Activated CD4-positive, alpha-beta T cell treated with anti-CD3 and anti-CD28 coated beads for 4 hours (primary cell): ENCODE measurements at regions not wholly inside any gene's neighbourhood (a gene's known extent, or its start where the extent isn't known, plus 50 kb on each side); places are given as distances from the start of the nearest gene placed in this dataset.

ENCODE experiments used
- DNase-seq, 2 donors: peaks; one replicate each; pipeline ENCODE4 v3.0.0-alpha.2; 2020

DNA sequence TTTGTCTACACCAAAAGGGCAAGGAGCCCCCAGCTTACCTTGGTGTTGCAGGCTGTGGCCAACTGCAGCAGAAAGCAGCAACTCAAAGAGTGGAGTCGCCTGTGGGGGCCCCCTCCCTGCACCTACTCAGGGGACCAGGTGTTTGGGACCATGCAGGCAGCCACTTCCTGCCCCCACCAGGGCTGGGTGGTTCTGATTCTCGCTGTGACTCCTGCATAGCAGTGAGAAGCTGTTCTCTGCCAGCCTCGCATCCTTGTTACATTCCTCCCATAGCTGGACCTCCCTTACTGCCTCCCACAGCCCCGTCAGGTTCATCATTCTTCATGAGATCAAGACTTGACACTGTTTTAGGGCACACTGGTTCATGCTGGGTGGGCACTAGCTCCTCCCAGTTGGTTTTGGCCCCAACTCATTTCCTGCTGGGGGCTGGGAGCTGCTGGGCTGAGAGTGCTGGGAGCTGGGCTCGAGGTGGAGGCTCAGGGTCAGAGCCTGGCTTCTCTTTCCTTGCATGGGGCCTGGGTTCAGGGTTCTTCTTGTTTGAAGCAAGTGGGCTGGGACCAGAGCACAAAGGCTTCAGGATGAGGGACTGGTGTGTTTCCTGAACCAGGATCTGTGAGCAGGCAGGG lies 146.9 kb upstream of the C1orf174 start:
- DNase-seq = no peak

DNA sequence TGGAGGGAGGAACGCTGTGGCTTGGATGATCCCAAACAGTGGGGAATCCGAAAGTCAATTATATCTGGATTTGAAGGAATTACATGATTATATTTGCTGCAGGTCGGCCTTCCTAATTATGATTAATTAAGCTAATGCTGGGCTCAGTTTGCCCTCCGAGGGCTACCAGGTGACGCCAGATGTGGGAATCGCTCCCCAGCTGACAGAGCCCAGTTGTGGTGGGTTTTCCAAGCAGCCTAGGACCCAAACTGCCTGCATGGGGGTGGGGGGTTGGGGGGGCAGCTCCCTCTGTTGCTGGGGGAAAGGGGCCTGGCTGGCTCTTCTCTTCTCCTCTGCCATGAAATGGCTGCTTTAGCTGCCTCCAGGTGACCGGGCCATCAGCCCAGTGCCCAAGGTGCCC lies 147.6 kb upstream of the C1orf174 start:
- no peak for DNase-seq

DNA sequence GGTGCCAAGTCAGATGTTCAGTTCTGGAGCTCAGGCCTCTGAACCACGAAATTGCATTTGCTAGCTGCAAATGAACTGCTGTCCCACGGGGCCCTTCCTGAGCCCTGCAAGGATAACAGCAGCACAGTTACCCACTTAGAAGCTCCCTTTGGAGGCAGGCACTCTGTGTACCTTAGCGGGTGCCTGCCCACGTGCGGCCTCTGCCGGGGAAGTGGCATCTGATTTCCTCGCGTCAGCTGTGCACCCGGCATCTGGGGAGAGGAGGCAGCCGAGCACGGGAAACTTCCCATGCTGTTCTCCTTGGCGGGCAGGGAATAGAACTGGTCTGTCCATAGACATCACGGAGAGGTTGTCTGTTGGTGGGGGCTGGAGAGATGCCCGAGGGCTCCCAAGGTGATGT lies 148.0 kb upstream of the C1orf174 start:
- DNase-seq = no peak

DNA sequence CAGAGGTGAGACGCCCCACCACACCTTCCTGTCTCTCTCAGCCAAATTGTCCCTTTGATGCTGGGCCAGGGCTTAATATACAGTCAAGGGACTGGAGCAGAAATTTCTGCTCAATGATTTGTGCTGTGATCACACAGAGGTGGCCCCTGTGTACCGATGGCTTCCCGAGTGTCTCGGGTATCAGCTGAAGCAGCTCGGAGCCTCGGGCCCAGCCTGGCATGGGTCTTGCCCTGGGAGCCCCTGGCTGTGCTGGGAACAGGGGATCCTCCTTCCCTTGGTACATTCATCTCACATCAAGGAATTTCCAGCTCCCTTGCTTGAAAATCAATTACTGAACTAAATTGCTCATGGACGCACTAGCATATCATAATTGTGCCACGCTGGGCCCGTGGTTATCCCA lies 148.8 kb upstream of the C1orf174 start:
- no peak for DNase-seq

DNA sequence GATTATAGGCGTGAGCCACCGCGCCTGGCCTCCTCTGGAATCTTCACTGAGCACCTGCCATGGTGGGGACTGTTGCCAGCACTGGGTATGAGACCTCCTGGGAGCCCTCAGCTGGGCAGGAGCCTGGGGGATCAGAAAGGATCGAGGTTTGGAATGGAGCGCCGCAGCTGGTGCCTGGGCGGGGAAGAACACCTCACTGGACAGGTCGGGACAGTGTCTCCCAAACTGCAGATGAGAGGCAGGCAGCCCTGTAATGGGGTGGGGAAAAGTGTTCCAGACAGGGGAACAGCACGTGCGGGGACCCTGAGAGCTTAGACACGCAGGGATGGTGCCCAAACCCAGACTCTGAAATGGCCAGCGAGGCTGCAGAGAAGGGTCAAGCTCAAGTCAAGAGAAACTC lies 150.9 kb upstream of the C1orf174 start:
- DNase-seq = no peak

DNA sequence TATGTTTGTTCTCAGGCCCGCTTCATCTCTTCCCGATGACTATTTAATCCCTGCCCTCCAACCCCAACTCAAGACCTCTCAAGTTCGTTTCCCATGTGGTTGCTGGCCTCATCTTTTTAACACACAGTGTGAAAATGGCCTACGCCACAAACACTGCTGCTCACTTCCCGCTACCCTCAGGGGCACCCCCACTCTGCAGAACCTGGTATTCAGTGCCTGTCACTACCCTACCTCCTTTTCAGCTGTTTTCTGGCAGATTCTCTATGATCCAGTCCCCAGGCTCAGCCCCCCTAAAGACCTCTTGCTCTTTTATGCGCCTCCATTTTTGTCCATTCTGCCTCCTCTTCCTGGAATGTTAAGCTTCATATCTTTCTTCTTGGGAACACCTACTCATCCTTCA lies 152.6 kb upstream of the C1orf174 start:
- no peak for DNase-seq

DNA sequence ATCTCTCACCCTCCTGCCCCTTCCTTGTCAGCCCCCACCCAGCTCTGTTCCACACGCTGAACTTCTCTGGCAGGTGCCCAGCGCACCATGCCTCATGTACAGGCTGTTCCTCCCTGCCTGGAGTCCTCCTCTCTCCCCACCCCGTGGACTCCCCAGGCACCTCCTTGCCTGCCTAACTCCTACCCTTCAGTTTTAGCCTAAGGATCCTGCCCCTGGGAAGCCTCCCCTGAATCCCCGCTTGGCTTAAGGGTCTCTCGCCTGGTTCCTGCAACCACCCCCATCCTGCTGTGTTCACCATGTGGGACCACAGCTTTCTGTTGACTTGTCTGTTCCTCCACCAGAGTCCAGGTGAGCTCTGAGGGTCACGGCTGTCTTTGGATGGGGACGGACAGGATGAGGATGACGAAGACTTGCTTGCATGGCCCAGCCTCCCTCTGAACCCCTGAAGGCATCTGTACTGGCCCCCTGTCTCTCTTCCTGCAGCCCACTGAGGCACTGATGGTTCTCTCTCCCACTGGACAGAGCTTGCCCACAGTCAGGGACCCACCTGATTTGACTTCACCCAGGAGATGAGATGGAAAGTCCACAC lies 153.2 kb upstream of the C1orf174 start:
- DNase-seq = no peak

DNA sequence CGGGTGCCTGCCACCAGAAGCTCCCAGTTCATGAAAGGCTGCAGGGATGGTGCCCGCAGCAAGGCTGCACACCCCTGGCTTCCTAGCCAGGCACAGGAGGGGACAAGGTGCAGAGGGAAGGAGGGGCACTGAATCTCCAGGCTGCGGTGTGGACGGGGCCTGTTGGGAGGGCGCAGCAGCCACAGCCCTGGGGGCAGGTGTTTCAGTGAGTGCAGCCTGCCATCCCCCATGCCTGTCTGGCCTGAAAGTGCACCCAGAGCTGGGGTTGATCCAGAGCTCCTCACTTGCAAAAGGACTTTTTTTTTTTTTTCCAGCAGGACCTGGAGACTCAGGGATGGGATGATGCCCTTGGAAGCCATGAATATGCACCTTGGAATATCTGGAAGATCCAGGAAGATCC lies 153.7 kb upstream of the C1orf174 start:
- DNase-seq = no peak

DNA sequence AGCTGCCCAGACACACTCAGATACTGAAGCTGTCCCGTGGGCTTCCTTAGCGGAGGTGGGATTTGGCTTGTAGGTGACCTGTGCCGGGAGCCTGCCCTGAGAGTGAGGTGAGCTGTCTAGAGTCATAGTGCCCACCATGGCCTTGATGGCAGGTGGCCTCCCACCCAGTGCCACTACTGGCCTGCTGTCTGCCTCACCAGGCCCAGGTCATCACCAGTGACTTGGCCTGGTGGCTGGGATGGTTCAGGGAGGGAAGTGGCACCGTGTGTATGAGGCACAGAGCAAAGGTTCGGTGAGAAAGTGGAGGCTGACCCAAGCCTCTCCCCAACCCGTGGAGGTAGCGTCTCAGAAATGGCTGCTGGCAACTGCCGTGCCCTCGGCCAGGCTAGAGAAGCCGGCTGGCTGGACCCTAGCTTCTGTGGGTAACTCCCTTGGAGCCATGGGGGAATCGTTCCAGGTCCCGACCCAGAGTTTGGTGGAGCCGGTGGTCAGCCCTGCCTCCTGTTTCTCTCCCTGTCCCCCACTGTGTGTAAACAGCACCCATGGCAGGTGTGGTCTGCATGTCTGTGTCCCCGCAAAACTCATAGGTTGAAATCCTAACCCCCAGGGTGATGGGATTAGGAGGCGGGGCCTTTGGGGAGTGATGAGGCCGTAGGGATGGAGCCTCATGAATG lies 155.4 kb upstream of the C1orf174 start:
- no peak for DNase-seq

DNA sequence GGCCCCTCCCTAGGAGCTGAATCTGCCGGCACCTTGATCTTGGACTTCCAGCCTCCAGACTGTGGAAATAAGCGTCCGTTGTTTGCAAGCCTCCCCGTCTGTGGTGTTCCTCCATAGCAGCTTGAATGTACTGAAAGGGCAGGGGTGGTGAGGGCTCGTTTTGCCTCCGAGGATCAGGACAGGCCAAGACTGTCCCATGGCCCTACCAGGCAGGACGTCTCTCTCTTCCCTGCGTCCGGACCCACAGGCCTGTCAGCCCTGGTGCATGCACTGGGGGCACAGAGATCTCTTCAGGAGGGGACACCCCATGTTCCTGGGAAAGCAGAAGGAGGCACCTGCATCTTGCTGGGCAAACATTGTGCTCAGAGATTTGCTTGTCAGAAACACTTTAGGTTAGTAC lies 156.3 kb upstream of the C1orf174 start:
- no peak for DNase-seq

DNA sequence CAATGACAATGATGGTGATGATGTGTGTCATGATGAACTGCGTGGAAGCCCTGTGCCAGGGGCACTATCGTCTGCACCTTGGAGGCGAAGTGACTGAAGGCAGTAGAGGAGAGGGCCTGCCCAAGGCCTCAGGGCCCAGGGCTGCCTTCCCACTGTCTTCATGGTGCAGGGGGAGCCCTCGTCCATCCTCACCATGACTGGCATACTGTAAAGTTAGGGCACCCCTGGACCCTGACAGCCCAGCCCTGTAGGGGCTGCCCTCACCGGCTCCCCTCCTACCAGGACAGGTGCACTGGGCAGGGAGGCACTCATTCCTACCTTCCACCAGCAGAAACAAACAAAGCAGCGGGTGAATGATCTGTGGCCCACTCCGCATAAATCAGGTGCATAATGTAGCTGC lies 156.9 kb upstream of the C1orf174 start:
- no peak for DNase-seq

DNA sequence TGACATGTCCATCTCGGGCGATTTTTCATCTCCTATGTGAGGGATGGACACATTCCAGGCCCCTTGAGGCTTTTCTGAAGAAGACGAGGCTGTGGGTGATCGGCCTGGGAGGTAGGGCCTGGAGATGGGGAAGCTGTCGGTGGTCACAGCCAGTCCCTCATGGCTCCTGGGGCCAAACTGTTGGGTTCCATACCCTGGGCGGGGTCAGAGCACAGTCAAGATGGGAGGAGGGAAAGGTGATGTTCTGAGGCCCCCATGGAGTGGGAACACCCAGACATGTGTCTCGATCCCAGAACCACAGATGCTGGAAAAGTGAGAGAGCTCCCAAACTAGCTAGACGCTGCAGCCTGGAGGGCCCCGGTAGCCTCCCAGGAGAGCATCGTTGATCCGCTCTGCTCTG lies 157.5 kb upstream of the C1orf174 start:
- no peak for DNase-seq

DNA sequence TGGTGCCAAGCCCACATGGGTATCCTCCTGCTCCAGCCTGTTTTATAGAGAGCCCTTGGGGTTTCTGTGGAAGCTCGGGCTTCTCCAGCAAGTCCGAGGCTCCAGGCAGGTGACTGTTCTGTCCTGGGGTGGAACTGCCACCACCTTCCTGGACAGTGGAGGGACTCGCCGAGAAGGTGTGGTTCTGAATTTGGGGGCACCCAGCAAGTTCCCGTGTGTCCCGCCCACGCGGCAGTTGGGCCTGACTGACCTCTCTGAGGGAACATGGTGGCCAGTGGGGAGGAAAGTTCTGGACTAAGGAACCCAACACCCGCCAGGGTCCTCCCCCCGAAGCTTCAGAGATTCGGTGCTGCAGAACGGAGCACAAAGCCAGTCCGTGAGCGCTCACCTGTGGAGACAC lies 158.1 kb upstream of the C1orf174 start:
- DNase-seq = no peak

DNA sequence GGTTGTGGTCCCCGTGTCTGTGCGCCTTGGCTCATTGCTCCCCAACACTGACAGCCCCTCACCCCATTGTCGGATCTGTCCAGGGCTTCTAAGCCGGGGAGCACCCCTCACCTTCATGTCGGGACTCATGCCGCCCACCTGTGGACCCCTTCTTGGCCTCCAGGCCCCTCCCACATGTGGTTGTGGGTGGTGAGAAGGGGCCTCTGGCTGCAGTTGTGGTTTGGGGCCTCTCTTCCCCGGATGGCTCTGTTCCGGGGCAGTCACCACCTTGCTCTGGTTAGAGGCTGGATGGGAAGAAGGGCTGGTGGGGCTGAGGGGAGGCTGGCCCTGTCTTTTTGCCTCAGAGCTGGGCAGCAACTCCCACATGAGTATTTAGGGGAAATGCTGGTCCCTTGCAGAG lies 158.6 kb upstream of the C1orf174 start:
- no peak for DNase-seq

DNA sequence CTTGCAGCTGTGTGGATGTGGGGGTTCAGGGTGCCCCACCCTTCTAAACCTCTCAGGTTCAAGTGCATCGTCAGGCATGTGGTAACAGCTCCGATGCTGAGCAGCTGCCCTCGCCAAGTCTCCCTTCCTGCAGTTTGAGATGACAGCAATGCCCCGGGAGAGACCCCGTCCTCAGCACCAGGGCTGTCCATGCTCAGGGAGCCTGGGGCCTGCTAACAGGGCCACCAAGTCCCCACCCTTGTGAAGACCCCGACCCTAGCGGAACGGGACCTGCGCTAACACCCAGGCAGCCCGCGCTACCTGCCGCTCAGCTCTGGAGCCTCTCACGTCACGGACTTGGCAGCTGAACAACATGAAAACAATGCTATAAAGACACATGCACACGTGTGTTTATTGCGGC lies 159.2 kb upstream of the C1orf174 start:
- no peak for DNase-seq

DNA sequence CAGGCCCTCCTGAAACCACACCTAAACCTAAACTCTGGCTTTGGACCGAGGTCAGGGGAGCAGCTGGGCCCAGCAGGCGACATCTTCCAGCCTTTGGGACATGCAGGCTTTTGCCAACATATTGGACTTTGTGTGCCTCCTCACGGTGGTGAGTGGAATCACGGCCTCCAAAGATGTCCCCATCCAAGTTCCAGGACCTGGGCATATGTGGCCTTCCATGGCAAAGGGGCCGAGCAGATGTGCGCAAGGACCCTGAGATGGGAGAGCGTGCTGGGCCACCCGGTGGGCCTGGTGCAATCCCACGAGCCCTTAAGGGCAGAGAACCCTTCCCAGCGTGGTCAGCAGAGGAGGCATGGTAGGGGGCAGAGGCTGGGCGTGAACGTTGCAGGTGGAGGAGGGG lies 160.8 kb upstream of the C1orf174 start:
- no peak for DNase-seq

DNA sequence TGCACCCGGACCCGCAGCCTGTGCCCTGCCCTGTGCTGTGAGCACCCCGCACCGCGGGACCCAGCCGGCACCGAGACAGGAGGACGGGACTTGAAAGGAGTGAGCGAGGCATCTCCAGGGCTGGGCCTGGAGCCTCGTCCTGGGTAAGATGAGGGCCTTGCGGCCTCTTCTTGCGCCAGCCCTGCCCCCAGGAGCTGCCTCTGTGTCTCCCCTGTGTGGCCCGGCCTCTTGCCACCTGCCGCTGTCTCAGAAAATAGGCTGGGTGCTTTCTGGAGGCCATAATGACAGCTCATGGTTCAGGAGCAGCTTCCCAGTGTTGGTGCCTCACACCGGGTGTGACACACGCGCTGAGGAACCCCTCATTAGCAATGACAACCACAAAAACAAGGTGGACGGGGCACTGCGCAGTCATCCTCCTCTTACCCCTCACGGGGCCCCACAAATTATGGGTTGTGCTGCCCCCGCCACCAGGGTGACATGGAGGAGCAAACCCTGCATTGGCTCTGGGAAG lies 161.5 kb upstream of the C1orf174 start:
- DNase-seq = no peak

DNA sequence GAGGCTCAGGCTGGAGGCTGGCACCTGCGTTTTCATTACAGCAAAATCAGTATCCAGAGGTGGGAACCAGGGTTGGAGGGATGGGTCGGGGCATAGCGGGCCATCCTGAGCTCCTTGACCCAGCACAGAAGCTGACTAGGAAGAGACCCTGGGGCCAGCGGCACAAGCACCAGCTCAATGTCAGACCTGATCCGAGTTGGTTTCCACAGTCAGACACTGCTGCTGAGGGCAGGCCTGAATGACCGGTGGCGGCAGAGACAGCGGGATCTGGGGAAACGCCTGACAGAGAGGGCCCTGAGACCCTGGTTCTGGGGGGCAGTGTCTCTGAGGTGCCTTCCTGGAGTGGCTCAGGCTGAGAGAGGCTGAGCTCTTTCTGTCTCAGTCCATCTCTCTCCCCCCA lies 162.0 kb upstream of the C1orf174 start:
- no peak for DNase-seq

DNA sequence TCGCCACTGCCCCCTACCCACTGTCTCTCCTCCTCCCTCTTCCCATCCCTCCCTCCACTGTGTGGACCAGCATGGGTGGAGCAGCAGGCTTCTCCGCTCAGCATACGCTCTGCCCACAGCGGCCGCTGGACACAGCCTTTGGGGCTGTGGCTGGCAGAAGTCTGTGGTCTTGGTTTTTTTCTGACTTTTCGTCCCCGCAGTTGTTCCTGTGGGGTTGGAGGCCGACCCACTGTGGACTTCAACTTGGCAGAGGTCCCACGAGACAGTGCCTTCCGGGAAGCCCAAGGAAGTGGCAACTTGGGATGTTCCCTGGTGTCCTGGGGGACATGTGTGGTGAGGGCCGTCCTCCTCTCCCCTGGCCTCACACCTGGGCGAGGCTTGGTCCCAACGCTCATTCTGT lies 162.5 kb upstream of the C1orf174 start:
- DNase-seq = no peak

DNA sequence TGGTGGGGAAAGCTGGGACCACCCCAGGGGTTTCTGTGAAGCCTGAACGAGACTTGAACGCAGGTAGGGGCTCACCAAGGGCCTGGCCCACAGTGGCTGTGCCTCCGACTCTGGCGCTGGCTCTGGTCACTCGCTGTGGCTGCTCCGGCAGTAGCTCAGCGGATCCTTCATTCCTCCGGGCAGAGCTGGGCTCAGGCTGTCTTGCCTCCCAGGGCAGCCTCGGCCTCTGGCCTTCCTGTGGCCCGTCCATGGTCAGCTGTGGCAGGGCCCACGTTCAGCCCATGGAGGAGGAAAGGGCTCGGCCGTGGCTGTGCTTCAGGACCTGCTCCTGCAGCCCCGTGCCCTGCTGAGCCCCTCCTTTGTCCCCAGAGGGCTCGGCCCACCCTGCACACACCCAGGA lies 162.9 kb upstream of the C1orf174 start:
- DNase-seq = no peak

DNA sequence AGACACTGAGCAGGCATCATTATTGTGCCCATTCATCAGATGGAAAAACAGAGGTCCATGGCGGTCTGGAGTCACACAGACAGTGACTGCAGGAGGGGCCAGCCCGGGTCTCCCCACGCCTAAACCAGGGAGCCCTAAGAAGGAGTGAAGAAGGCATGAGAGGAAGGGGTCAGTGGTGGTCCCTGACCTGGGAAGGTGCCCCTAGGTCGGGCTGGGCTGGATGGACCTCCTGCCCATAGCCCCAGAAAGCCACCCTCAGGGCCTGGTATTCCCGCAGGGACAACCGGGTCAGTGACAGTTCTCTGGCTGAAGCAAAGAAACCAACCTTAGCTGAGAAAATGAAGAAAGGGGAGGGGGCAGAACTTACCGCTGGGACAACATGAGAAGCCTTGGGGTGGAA lies 163.4 kb upstream of the C1orf174 start:
- DNase-seq = no peak

DNA sequence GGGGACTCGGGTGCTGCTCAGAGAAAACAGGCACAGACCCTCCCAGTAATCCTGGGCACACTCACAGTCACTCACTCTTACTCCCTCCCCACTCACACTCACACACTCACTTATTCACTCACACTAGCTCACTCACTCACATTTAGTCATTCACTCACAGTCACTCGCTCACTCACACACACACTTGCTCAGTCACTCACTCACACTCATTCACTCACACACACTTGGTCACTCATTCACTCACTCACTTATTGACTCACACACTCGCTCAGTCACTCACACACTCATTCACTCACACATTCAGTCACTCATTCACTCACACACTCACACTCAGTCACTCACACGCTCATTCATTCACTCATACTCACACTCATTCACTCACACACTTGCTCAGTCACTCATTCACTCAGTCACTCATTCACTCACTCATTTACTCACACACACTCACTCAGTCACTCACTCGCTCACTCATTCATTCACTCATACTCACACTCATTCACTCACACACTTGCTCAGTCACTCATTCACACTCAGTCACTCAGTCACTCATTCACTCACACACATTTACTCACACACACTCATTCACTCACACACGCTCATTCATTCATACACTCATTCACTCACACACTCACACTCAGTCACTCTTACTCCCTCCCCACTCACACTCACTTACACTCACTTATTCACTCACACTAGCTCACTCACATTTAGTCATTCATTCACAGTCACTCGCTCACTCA lies 164.2 kb upstream of the C1orf174 start:
- DNase-seq = no peak

DNA sequence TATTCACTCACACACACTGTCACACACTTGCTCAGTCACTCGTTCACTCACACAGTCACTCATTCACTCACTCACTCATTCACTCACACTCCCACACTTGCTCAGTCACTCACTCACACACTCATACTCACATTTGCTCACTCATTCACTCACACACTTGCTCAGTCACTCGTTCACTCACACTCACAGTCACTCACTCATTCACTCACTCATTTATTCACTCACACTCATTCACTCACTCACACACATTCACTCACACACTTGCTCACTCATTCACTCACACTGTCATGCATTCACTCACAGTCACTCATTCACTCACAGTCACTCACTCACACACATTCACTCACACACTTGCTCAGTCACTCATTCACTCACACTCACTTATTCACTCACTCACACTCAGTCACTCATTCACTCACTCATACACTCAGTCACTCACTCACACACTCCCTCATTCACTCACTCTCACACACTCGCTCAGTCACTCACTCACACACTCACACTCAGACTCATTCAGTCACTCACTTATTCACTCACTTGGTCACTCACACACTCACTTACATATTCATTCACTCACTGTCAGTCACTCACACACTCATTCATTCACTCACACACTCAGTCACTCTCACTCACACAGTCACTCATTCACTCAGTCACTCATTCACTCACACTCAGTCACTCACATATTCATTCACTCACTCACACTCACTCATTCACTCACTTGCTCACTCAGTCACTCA lies 167.0 kb upstream of the C1orf174 start:
- DNase-seq = no peak
